ENCODE measurements at regions not wholly inside any gene's neighbourhood (a gene's known extent, or its start where the extent isn't known, plus 50 kb on each side); places are given as distances from the start of the nearest gene placed in this dataset.

DNA sequence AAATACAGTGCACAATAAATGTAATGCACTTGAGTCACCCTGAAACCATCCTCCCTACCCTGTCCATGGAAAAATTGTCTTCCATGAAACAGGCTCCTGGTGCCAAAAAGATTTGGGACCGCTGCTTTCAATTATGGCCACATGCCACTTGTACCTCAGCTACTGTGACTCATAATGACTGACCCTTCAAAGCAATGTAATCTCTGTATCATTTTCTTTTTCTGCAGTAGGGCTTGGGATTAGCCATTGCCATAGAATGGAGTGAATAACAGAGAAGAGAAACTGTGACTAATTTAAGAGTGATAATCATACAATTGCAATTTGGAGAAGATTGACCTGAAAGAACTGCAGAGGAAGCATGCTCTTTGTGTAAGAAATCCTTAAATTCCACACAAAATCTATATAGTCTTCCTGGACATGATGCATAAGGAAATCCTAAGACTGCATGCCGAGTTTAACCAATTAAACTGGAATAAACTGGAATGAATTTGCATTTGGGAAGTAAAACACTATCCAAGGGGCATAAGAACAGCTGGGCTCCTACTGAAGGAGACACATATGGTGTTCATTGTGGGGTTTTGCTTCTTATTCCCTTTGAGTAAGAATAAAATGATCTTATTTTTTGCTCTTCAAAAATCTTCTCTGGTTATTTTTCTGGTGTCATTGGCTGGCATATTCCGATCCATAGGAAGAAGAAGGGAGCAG is 59.5 kb upstream of the SLC7A1 start:
- no peak for DNase-seq

DNA sequence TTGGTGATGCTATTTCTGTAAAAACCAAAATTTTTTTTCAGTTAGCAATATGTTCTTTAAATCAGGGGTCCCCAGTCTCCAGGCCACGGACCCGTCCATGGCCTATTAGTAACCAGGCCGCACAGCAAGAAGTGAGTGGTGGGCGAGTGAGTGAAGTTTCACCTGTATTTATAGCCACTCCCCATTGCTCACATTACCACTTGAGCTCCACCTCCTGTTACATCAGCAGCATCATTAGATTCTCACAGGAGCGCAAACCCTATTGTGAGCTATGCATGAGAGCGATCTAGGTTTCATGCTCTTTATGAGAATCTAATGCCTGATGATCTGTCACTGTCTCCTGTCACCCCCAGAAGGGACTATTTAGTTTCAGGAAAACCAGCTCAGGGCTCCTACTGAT is 58.9 kb upstream of the SLC7A1 start:
- no peak for DNase-seq

GRCh38 chr13:29648760-29649159 is 53.3 kb upstream of the SLC7A1 start:
- no peak for DNase-seq

Data from CD4-positive, alpha-beta T cell treated with Interleukin-4 for 1 hour (primary cell).